Ishikawa (cell line): ENCODE measurements at regions not wholly inside any gene's neighbourhood (a gene's known extent, or its start where the extent isn't known, plus 50 kb on each side); places are given as distances from the start of the nearest gene placed in this dataset.

ENCODE experiments used
- CEBPB ChIP-seq: IDR thresholded peaks from 2 replicates; pipeline ENCODE4 v1.6.1; 2012
- CREB1 ChIP-seq: IDR thresholded peaks from 2 replicates; pipeline ENCODE4 v1.6.1; 2012; ENCODE audit warnings: low read depth
- EP300 ChIP-seq: IDR thresholded peaks from 2 replicates; pipeline ENCODE4 v1.6.1; 2012; ENCODE audit warnings: borderline replicate concordance
- FOXM1 ChIP-seq: IDR thresholded peaks from 2 replicates; pipeline ENCODE4 v1.6.1; 2012; ENCODE audit warnings: low read depth, borderline replicate concordance
- MAX ChIP-seq: IDR thresholded peaks from 2 replicates; pipeline ENCODE4 v1.6.1; 2012
- NFIC ChIP-seq: IDR thresholded peaks from 2 replicates; pipeline ENCODE4 v1.6.1; 2012
- RAD21 ChIP-seq: IDR thresholded peaks from 2 replicates; pipeline ENCODE4 v1.6.1; 2012; ENCODE audit warnings: low read depth
- REST ChIP-seq: IDR thresholded peaks from 2 replicates; pipeline ENCODE4 v1.6.1; 2012; ENCODE audit warnings: low read depth, mild to moderate bottlenecking
- TAF1 ChIP-seq: IDR thresholded peaks from 2 replicates; pipeline ENCODE4 v1.6.1; 2012; ENCODE audit warnings: low read depth, mild to moderate bottlenecking
- TCF12 ChIP-seq: IDR thresholded peaks from 2 replicates; pipeline ENCODE4 v1.6.1; 2012; ENCODE audit warnings: low read depth
- TEAD4 ChIP-seq: IDR thresholded peaks from 2 replicates; pipeline ENCODE4 v1.6.1; 2012
- USF1 ChIP-seq: IDR thresholded peaks from 2 replicates; pipeline ENCODE4 v1.6.1; 2012
- YY1 ChIP-seq: IDR thresholded peaks from 2 replicates; pipeline ENCODE4 v1.6.1; 2012; ENCODE audit warnings: low read depth
- ZBTB7A ChIP-seq: IDR thresholded peaks from 2 replicates; pipeline ENCODE4 v1.6.1; 2012; ENCODE audit warnings: low read depth

- no peak for TF ChIP-seq TCF12
Observed at GRCh38 chr2:45293182-45293581, 283.9 kb upstream of the SIX2 start.

GRCh38 chr2:45291296-45291701 lies 282.0 kb upstream of the SIX2 start:
- TF ChIP-seq CEBPB (no peak), USF1 (no peak), EP300 (no peak), TAF1 (no peak), ZBTB7A (no peak)

- TF ChIP-seq NFIC (no peak), FOXM1 (no peak), YY1 (no peak)
Observed at GRCh38 chr2:45289997-45290709, 280.9 kb upstream of the SIX2 start.

- TF ChIP-seq ZBTB7A = no peak
- no peak for TF ChIP-seq TEAD4
- TF ChIP-seq RAD21 = no peak
- TF ChIP-seq USF1 = no peak
- no peak for TF ChIP-seq FOXM1
- TF ChIP-seq NFIC = no peak
- TF ChIP-seq EP300 = no peak
- TF ChIP-seq TAF1 = no peak
- no peak for TF ChIP-seq MAX
- TF ChIP-seq CEBPB = no peak
Observed at GRCh38 chr2:45288532-45289417, 279.5 kb upstream of the SIX2 start.

GRCh38 chr2:45287045-45287444 lies 277.8 kb upstream of the SIX2 start:
- no peak for TF ChIP-seq REST
- no peak for TF ChIP-seq CREB1
- TF ChIP-seq TAF1 = no peak
- TF ChIP-seq YY1 = no peak
- no peak for TF ChIP-seq TCF12

- TF ChIP-seq FOXM1 (no peak), TAF1 (no peak), REST (no peak), MAX (no peak), YY1 (no peak), ZBTB7A (no peak), CEBPB (no peak), CREB1 (no peak), USF1 (no peak), NFIC (no peak), TCF12 (no peak)
Observed at GRCh38 chr2:45285771-45286390, 276.6 kb upstream of the SIX2 start.
